ENCODE measurements at regions not wholly inside any gene's neighbourhood (a gene's known extent, or its start where the extent isn't known, plus 50 kb on each side); places are given as distances from the start of the nearest gene placed in this dataset.
"Not testable (repeated sequence)": the region's sequence is repeated elsewhere in the genome, so short reads cannot be mapped to it uniquely, and the experiment has no call there.

GRCh38 chr10:21042536-21042935, 145.4 kb upstream of the NEBL start:
- Histone ChIP-seq H3K36me3 (ENCODE audit: control insufficient read depth in 2 of 3, insufficient read depth in 3 of 3, low read length in 3 of 3) (no peaks in the 10 kb centered on the region), H3K27me3 (ENCODE audit: control insufficient read depth in 2 of 2, insufficient read depth in 2 of 2, low read length in 2 of 2) (no peaks in the 10 kb centered on the region), H3K4me3 (ENCODE audit: low read length) (no peak overlapping the region), H3K4me1 (ENCODE audit: control insufficient read depth in 2 of 2, insufficient read depth in 2 of 2, low read length in 2 of 2) (no peaks in the 10 kb centered on the region), H3K9me3 (ENCODE audit: control insufficient read depth in 2 of 3, low read length in 3 of 3) (no peaks in the 10 kb centered on the region), H3K27ac (ENCODE audit: low read depth, low read length) (no peak overlapping the region)
- intact Hi-C loops (cut with micrococcal nuclease) = no loop called here
- ChIA-PET CTCF (no interaction called here), POLR2A (no interaction called here)
- H3K9me3 Mint-ChIP-seq = peaks cover 0 to 14% (median 2%) of the 10 kb centered on the region in 11 donors
- H3K4me1 Mint-ChIP-seq = no peaks in the 10 kb centered on the region
- no peak overlapping the region for H3K4me3 Mint-ChIP-seq
- ATAC-seq (no peak), DNase-seq (no peak)
- no peak overlapping the region for H3K27ac Mint-ChIP-seq
- H3K36me3 Mint-ChIP-seq = no peaks in the 10 kb centered on the region
- peaks cover 0 to 29% (median 8%) of the 10 kb centered on the region in 5 donors for H3K27me3 Mint-ChIP-seq

GRCh38 chr10:21041763-21042458, 144.8 kb upstream of the NEBL start:
- no peaks in the 10 kb centered on the region for H3K4me1 ChIP-seq (ENCODE audit: control insufficient read depth in 2 of 2, insufficient read depth in 2 of 2, low read length in 2 of 2)
- H3K4me3 ChIP-seq (ENCODE audit: low read length) = no peak overlapping the region
- no peak for ATAC-seq
- Mint-ChIP-seq H3K27me3 (peaks cover 0 to 29% (median 8%) of the 10 kb centered on the region in 5 donors), H3K36me3 (no peaks in the 10 kb centered on the region), H3K9me3 (peaks cover 0 to 14% (median 3%) of the 10 kb centered on the region in 11 donors), H3K27ac (no peak overlapping the region), H3K4me1 (no peaks in the 10 kb centered on the region), H3K4me3 (no peak overlapping the region)
- no peaks in the 10 kb centered on the region for H3K9me3 ChIP-seq (ENCODE audit: control insufficient read depth in 2 of 3, low read length in 3 of 3)
- no peak overlapping the region for H3K27ac ChIP-seq (ENCODE audit: low read depth, low read length)
- intact Hi-C loops (cut with micrococcal nuclease) = no loop called here
- ChIA-PET CTCF (no interaction called here), POLR2A (no interaction called here)
- H3K27me3 ChIP-seq (ENCODE audit: control insufficient read depth in 2 of 2, insufficient read depth in 2 of 2, low read length in 2 of 2) = no peaks in the 10 kb centered on the region
- no peak for DNase-seq
- H3K36me3 ChIP-seq (ENCODE audit: control insufficient read depth in 2 of 3, insufficient read depth in 3 of 3, low read length in 3 of 3) = no peaks in the 10 kb centered on the region

GRCh38 chr10:21039721-21040120, 142.6 kb upstream of the NEBL start:
- H3K9me3 Mint-ChIP-seq = peaks cover 0 to 14% (median 4%) of the 10 kb centered on the region in 11 donors
- no peaks in the 10 kb centered on the region for H3K4me1 ChIP-seq (ENCODE audit: control insufficient read depth in 2 of 2, insufficient read depth in 2 of 2, low read length in 2 of 2)
- H3K9me3 ChIP-seq (ENCODE audit: control insufficient read depth in 2 of 3, low read length in 3 of 3) = no peaks in the 10 kb centered on the region
- CTCF ChIA-PET = no interaction called here
- intact Hi-C loops (cut with micrococcal nuclease) = no loop called here
- ATAC-seq (no peak), DNase-seq (no peak)
- H3K36me3 Mint-ChIP-seq = no peaks in the 10 kb centered on the region
- no peak overlapping the region for H3K4me3 ChIP-seq (ENCODE audit: low read length)
- H3K27ac Mint-ChIP-seq = no peak overlapping the region
- H3K27ac ChIP-seq (ENCODE audit: low read depth, low read length) = no peak overlapping the region
- H3K27me3 ChIP-seq (ENCODE audit: control insufficient read depth in 2 of 2, insufficient read depth in 2 of 2, low read length in 2 of 2) = no peaks in the 10 kb centered on the region
- H3K4me1 Mint-ChIP-seq = no peaks in the 10 kb centered on the region
- H3K27me3 Mint-ChIP-seq = peaks cover 0 to 29% (median 8%) of the 10 kb centered on the region in 5 donors
- POLR2A ChIA-PET = no interaction called here
- no peaks in the 10 kb centered on the region for H3K36me3 ChIP-seq (ENCODE audit: control insufficient read depth in 2 of 3, insufficient read depth in 3 of 3, low read length in 3 of 3)
- no peak overlapping the region for H3K4me3 Mint-ChIP-seq

GRCh38 chr10:21036757-21037156, 139.6 kb upstream of the NEBL start:
- Mint-ChIP-seq H3K4me3 (no peak overlapping the region), H3K27me3 (peaks cover 0 to 8% (median 4%) of the 10 kb centered on the region in 5 donors)
- intact Hi-C loops (cut with micrococcal nuclease) = no loop called here

GRCh38 chr10:21034770-21035169, 137.7 kb upstream of the NEBL start:
- H3K4me1 ChIP-seq (ENCODE audit: control insufficient read depth in 2 of 2, insufficient read depth in 2 of 2, low read length in 2 of 2); H3K27ac ChIP-seq (ENCODE audit: low read depth, low read length); DNase-seq; H3K27me3 Mint-ChIP-seq; H3K27me3 ChIP-seq (ENCODE audit: control insufficient read depth in 2 of 2, insufficient read depth in 2 of 2, low read length in 2 of 2); ATAC-seq; H3K36me3 Mint-ChIP-seq; H3K4me3 ChIP-seq (ENCODE audit: low read length); H3K9me3 ChIP-seq (ENCODE audit: control insufficient read depth in 2 of 3, low read length in 3 of 3); intact Hi-C loops (cut with micrococcal nuclease); H3K36me3 ChIP-seq (ENCODE audit: control insufficient read depth in 2 of 3, insufficient read depth in 3 of 3, low read length in 3 of 3); H3K4me1 Mint-ChIP-seq; H3K27ac Mint-ChIP-seq; H3K9me3 Mint-ChIP-seq; H3K4me3 Mint-ChIP-seq; POLR2A ChIA-PET: not testable (repeated sequence)
- CTCF ChIA-PET = interaction anchor here (0.7 kb wide), 1 partner anchor 67 kb away, joined by 3 read pairs; no protein-coding TSS in a partner anchor

More at GRCh38 chr10:21036757-21037156, 139.6 kb upstream of the NEBL start:
- Histone ChIP-seq H3K4me1 (ENCODE audit: control insufficient read depth in 2 of 2, insufficient read depth in 2 of 2, low read length in 2 of 2) (no peaks in the 10 kb centered on the region), H3K27ac (ENCODE audit: low read depth, low read length) (no peak overlapping the region), H3K36me3 (ENCODE audit: control insufficient read depth in 2 of 3, insufficient read depth in 3 of 3, low read length in 3 of 3) (no peaks in the 10 kb centered on the region), H3K9me3 (ENCODE audit: control insufficient read depth in 2 of 3, low read length in 3 of 3) (no peaks in the 10 kb centered on the region), H3K4me3 (ENCODE audit: low read length) (no peak overlapping the region), H3K27me3 (ENCODE audit: control insufficient read depth in 2 of 2, insufficient read depth in 2 of 2, low read length in 2 of 2) (no peaks in the 10 kb centered on the region)
- DNase-seq = no peak
- Mint-ChIP-seq H3K9me3 (peaks cover 0 to 14% (median 4%) of the 10 kb centered on the region in 11 donors), H3K36me3 (no peaks in the 10 kb centered on the region), H3K4me1 (no peaks in the 10 kb centered on the region), H3K27ac (no peak overlapping the region)
- CTCF ChIA-PET = no interaction called here
- POLR2A ChIA-PET = no interaction called here
- no peak for ATAC-seq

- intact Hi-C loops (cut with micrococcal nuclease) = no loop called here
- H3K9me3 Mint-ChIP-seq = peaks cover 0 to 14% (median 7%) of the 10 kb centered on the region in 11 donors
- peaks cover 0 to 9% (median 0%) of the 10 kb centered on the region in 5 donors for H3K27me3 Mint-ChIP-seq
- Histone ChIP-seq H3K4me1 (ENCODE audit: control insufficient read depth in 2 of 2, insufficient read depth in 2 of 2, low read length in 2 of 2) (no peaks in the 10 kb centered on the region), H3K36me3 (ENCODE audit: control insufficient read depth in 2 of 3, insufficient read depth in 3 of 3, low read length in 3 of 3) (no peaks in the 10 kb centered on the region), H3K27me3 (ENCODE audit: control insufficient read depth in 2 of 2, insufficient read depth in 2 of 2, low read length in 2 of 2) (no peaks in the 10 kb centered on the region), H3K27ac (ENCODE audit: low read depth, low read length) (no peak overlapping the region), H3K4me3 (ENCODE audit: low read length) (no peak overlapping the region), H3K9me3 (ENCODE audit: control insufficient read depth in 2 of 3, low read length in 3 of 3) (no peaks in the 10 kb centered on the region)
- no peak for DNase-seq
- H3K4me3 Mint-ChIP-seq = no peak overlapping the region
- ChIA-PET POLR2A (no interaction called here), CTCF (interaction anchor here (0.7 kb wide), 1 partner anchor 66 kb away, joined by 3 read pairs; no protein-coding TSS in a partner anchor)
- ATAC-seq = no peak
- no peaks in the 10 kb centered on the region for H3K36me3 Mint-ChIP-seq
- peaks cover 0 to 1% (median 0%) of the 10 kb centered on the region in 7 donors for H3K4me1 Mint-ChIP-seq
- H3K27ac Mint-ChIP-seq = no peak overlapping the region
Measured at GRCh38 chr10:21034241-21034640, 137.1 kb upstream of the NEBL start.
